NCI-H82 (cell line): ENCODE measurements at regions not wholly inside any gene's neighbourhood (a gene's known extent, or its start where the extent isn't known, plus 50 kb on each side); places are given as distances from the start of the nearest gene placed in this dataset.

Experiments
- DNase-seq: peaks from one replicate; lab custom pipeline; 2025; lab: John Stamatoyannopoulos, UW

DNA sequence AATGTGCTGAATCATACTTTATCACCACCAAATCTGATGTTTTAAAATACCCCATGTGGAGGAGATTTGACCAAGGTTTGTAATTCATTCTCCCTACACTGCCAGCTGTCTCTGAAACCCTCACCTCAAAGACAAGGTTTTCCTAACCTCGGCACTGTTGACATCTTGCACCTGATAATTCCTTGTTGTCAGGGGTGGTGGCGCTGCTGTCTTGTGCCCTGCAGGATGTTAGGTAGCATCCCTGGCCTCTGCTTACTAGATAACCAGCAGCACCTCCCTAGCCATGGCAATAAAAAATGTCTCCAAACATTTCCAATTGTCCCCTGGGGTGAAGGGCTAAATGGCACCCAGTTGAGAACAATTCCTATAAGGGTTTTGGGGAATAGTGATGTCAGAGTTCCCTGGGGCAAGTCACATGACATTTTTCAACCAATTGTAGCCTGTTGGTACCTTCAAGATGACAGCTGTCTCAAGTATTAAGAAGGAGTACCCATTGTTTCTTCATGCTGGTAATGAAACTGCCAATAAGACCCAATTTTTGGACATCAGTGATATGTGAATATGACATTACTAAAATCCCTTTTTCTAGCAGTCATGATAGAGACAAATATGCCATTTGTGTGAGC lies 160.6 kb upstream of the PLCXD3 start:
- DNase-seq: no peak

- no peak for DNase-seq
Measured at GRCh38 chr5:41670216-41670615, 159.8 kb upstream of the PLCXD3 start.

DNA sequence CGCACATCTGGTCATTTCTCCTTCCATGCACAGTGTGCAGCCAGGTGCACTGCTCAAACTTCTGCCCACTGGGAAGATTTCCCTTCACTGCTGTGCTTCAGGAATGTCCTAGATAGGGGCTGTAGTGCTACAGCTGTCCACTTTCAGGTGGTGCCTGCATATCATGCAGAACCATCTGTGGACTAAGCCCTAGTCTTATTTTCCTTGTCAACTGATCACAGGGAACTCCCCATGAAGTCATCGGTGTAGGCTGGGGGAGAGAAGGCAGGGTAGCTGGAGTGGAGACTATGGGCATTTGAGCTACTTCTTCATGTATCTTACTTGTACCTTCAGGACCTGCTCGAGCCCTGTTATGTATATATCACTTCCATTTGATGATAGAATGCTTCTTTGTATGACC lies 150.9 kb upstream of the PLCXD3 start:
- DNase-seq: no peak

- no peak for DNase-seq
Measured at GRCh38 chr5:41656597-41656996, 146.2 kb upstream of the PLCXD3 start.

DNA sequence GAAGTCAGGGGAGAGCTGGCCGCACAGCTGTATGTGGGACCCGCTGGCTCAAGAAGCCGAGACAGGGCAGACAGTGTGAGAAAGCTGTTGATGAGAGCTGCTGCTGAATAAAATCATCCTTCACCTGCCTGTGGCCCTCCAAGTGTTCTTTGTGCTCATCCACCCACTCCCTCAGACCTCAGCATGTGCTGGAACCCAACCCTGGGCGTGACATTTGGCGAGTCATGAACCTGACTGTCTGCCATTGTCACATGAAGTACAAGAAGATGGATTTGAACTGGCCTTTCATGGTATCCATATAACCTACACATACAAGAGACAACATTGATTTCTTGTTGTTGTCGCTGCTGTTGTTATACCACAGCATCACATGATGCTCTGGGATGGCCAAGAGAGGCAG lies 139.7 kb upstream of the PLCXD3 start:
- no peak for DNase-seq

- no peak for DNase-seq
Measured at GRCh38 chr5:41649659-41650058, 139.3 kb upstream of the PLCXD3 start.

DNA sequence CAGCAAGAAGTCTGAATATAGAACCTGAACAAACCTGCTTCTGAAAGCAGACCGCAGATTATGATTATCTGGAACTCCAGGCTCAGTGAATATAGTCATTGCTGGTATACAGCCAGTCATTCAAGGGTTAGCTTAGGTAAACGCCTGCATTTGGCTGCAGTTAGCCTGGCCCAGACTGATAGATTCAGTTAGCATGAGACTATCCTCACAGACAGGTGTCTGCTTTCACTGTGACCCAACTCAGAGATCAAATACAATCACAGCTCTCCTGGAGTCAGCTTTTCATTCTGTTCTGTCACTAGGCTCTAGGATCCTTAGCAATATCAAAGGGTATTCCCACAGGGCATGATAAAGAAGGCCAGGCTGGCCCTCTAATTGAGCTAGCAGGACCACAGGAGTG lies 138.6 kb upstream of the PLCXD3 start:
- no peak for DNase-seq

- DNase-seq: no peak
Measured at GRCh38 chr5:41641621-41642020, 131.2 kb upstream of the PLCXD3 start.

- no peak for DNase-seq
Measured at GRCh38 chr5:41638685-41639084, 128.3 kb upstream of the PLCXD3 start.

GRCh38 chr5:41637869-41638268 lies 127.5 kb upstream of the PLCXD3 start:
- no peak for DNase-seq

DNA sequence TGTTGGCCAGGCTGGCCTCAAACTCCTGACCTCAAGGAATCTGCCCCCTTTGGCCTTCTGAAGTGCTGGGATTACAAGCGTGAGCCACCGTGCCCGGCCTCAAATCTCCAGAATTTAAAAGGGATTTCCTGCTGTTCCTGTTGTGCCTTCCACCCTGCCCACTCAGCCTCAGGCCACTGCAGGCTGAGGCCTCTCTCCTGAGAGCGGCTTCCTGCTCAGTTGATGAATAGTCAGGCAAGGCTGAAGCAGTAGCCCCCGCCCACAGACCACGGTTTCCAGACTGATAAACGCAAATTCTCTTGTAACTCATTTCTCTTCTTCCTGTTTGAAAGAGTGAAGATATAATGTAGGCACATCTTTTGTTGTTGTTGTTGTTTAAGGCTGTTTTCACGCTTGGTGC lies 127.0 kb upstream of the PLCXD3 start:
- no peak for DNase-seq

GRCh38 chr5:41636605-41637004 lies 126.2 kb upstream of the PLCXD3 start:
- peak; percentile 58 for DNase-seq

DNA sequence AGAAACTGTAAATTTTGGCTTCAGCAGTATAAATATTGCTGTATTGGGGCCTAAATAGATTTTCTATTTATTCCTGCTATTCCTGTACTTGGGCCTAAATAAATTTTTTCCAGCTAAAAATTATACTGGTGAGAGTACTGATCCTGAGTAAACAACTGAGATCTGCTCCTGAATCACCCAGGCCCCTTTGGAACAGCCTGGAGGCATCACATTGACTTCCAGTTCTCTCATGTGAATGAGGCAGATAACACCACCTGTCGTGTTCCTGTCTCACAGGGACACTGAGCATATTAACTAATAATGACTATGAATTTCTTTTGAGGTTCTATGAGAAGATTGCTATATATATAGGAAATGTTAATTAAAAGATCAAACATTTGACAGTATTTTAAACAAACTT lies 119.5 kb upstream of the PLCXD3 start:
- no peak for DNase-seq

DNA sequence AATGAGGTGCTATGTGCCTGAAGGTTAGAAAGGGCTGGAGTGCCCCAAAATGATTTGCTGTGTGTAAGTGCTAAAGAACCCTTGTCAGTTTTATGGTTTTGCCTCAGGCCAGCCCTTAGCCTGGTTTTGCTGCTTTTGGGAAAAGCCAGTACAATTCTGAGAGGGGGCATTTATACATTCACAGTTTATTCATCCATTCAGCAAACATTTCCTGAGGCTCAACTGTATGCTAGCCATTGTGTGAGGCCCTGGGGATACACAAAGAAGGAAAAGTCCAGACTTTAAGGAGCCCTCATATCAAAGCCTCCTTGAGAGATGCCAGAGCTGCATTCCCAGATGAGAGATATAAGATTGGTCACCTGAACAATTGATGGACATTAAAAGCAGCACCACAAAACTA lies 115.2 kb upstream of the PLCXD3 start:
- DNase-seq: no peak

DNA sequence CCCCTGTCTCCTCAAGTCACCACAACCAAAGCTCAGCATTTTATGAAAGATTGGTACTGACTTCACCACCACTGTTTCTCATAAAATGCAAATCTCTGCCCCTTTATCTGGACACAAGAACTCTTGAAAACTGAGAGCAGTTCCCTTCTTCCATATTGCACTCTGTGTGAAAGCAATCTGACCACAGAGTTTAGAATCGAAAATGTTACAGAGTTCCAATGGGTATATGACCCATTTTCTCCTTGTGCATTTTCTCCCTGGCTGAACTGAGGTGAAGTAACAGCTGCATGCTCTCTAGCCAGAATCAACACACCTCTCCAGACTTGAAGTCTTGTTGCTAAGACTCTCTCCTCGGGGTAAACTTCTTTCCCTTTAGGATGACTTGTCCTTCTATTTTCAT lies 111.0 kb upstream of the PLCXD3 start:
- no peak for DNase-seq

- DNase-seq: no peak
Measured at GRCh38 chr5:41617843-41618515, 107.6 kb upstream of the PLCXD3 start.

GRCh38 chr5:41610386-41610785 lies 100.0 kb upstream of the PLCXD3 start:
- DNase-seq: no peak

DNA sequence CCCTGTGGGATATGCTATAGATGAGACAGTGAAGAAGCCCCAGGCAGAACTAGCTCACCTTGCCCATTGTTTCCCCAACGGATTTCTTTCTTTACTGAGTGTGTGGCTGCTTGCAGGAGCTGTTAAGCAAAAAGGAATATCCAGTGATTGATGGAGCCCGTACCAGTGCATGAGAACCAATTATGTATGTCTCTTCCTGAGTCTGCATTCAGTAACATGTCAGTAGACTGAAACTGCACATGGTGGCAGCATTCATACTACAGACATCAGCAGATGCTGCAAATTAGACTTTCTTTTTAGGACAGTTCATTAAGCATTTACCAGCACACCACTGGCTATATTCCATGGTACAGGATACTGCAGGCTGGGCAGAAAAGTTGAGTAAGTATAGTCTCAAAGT lies 90.3 kb upstream of the PLCXD3 start:
- DNase-seq: no peak

DNA sequence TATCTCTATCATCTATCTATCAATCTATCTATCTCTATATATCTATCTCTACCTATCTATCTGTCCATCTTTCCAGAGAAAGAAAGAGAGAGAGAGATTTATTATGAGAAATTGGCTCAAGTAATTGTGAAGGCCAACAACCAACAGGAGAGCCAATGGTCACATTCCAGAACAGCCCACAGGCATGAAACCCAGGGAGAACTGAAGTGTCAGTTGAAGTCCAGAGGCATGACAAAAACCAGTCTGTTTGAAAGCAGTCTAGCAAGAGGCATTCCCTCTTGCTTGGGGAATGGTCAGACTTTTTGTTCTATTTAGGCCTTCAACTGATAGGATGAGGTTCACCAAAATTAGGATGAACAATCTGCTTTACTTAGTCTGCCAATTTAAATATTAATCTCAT lies 87.6 kb upstream of the PLCXD3 start:
- no peak for DNase-seq

- no peak for DNase-seq
Measured at GRCh38 chr5:41587668-41588067, 77.3 kb upstream of the PLCXD3 start.

DNA sequence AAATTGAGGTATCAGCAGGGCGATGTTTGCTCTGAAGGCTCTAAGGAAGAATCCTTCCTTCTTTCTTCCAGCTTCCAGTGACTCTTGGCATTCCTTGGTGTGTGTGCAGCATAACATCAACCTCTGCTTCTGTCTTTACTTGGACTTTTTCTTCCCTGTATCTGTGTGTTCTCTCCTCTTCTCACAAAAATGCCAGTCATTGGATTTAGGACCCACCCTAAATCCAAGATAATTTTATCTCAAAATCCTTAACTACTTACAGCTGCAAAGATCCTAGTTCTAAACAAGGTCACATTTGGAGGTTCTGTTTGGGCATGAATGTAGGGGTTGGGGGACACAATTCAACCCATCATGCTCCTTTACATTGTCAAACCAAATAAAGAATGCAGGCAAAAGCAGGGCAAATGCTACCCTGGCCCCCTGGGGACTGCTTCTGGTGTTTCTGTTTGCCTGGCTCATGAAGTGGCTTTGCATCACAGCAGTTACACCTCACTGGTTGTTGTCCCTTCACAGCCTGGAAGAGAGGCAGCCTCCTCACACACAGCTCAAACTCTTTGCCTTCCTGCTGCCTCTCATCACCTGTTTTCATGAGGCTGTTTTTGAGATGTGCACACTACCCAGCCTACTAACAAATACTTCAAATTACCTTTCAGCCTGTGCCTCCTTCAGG lies 64.8 kb upstream of the PLCXD3 start:
- no peak for DNase-seq

GRCh38 chr5:41574391-41574790 lies 64.0 kb upstream of the PLCXD3 start:
- DNase-seq: no peak
